Esophagus muscularis mucosa (tissue), 4 donors: ENCODE measurements at regions not wholly inside any gene's neighbourhood (a gene's known extent, or its start where the extent isn't known, plus 50 kb on each side); places are given as distances from the start of the nearest gene placed in this dataset.

Experiments used
- CTCF ChIP-seq, 3 experiments: fragments of 200-600 bp in 2 of 3; fragments of 450-650 bp in 1 of 3; sonication (generic) in 2 of 3; IDR thresholded peaks; one replicate each; pipeline ENCODE4 v1.5.1; 2017 to 2019; ENCODE audit warnings: antibody characterized with exemption in 3 of 3, mild to moderate bottlenecking in 2 of 3, moderate library complexity in 1 of 3
- EP300 ChIP-seq: sonication (generic); formaldehyde crosslinking; IDR thresholded peaks from one replicate; pipeline ENCODE4 v1.6.1; 2017; ENCODE audit warnings: antibody characterized with exemption
- POLR2A ChIP-seq: fragments of 450-650 bp; IDR thresholded peaks from one replicate; pipeline ENCODE4 v1.6.1; 2017; ENCODE audit warnings: antibody characterized with exemption, moderate library complexity, mild to moderate bottlenecking, low read depth
- POLR2AphosphoS5 ChIP-seq, 2 donors: sonication (generic); formaldehyde crosslinking; IDR thresholded peaks; one replicate each; pipeline ENCODE4 v1.6.1; 2017; ENCODE audit warnings: antibody characterized with exemption in 2 of 2

- no peak for TF ChIP-seq CTCF (IDR thresholded peaks at IDR 0.05)
- TF ChIP-seq POLR2AphosphoS5 (IDR thresholded peaks at IDR 0.05), result no peak
- TF ChIP-seq EP300, result no peak
- no peak for TF ChIP-seq POLR2A
These were observed 429.0 kb upstream of the RBFOX1 start for GRCh38 chr16:6903671-6904070.
